ENCODE measurements at regions not wholly inside any gene's neighbourhood (a gene's known extent, or its start where the extent isn't known, plus 50 kb on each side); places are given as distances from the start of the nearest gene placed in this dataset.
"Not testable (repeated sequence)": the region's sequence is repeated elsewhere in the genome, so short reads cannot be mapped to it uniquely, and the experiment has no call there.

- no peaks in the 10 kb centered on the region for H3K4me1 Mint-ChIP-seq (ENCODE audit: low read depth)
- peaks cover 26% of the 10 kb centered on the region for H3K9me3 Mint-ChIP-seq
- no peak overlapping the region for H3K27ac Mint-ChIP-seq
- no peaks in the 10 kb centered on the region for H3K36me3 Mint-ChIP-seq (ENCODE audit: low read depth)
- H3K4me3 Mint-ChIP-seq: no peak overlapping the region
- no peaks in the 10 kb centered on the region for H3K27me3 Mint-ChIP-seq
These were observed 866.2 kb downstream of the LRRIQ3 start for GRCh38 chr1:73331726-73332125.

GRCh38 chr1:73327998-73328397, 870.0 kb downstream of the LRRIQ3 start:
- Mint-ChIP-seq H3K27ac (no peak overlapping the region), H3K9me3 (peaks cover 14% of the 10 kb centered on the region)

GRCh38 chr1:73327180-73327793, 870.7 kb downstream of the LRRIQ3 start:
- Mint-ChIP-seq H3K36me3 (ENCODE audit: low read depth) (no peaks in the 10 kb centered on the region), H3K27ac (no peak overlapping the region), H3K4me1 (ENCODE audit: low read depth) (no peaks in the 10 kb centered on the region), H3K4me3 (no peak overlapping the region), H3K9me3 (peaks cover 9% of the 10 kb centered on the region), H3K27me3 (no peaks in the 10 kb centered on the region)

More at GRCh38 chr1:73327998-73328397, 870.0 kb downstream of the LRRIQ3 start:
- no peak overlapping the region for H3K4me3 Mint-ChIP-seq
- H3K36me3 Mint-ChIP-seq (ENCODE audit: low read depth): no peaks in the 10 kb centered on the region
- no peaks in the 10 kb centered on the region for H3K4me1 Mint-ChIP-seq (ENCODE audit: low read depth)
- no peaks in the 10 kb centered on the region for H3K27me3 Mint-ChIP-seq

- Mint-ChIP-seq H3K4me1 (ENCODE audit: low read depth) (no peaks in the 10 kb centered on the region), H3K27me3 (no peaks in the 10 kb centered on the region), H3K9me3 (peaks cover 3% of the 10 kb centered on the region), H3K4me3 (no peak overlapping the region), H3K27ac (no peak overlapping the region), H3K36me3 (ENCODE audit: low read depth) (no peaks in the 10 kb centered on the region)
These were observed 871.3 kb downstream of the LRRIQ3 start for GRCh38 chr1:73326663-73327062.

- H3K36me3 Mint-ChIP-seq (ENCODE audit: low read depth): no peaks in the 10 kb centered on the region
- no peak overlapping the region for H3K27ac Mint-ChIP-seq
- no peak overlapping the region for H3K4me3 Mint-ChIP-seq
- H3K27me3 Mint-ChIP-seq: no peaks in the 10 kb centered on the region
- H3K4me1 Mint-ChIP-seq (ENCODE audit: low read depth): no peaks in the 10 kb centered on the region
- H3K9me3 Mint-ChIP-seq: peaks cover 9% of the 10 kb centered on the region
These were observed 887.1 kb downstream of the LRRIQ3 start for GRCh38 chr1:73310797-73311381.

GRCh38 chr1:73306899-73307555, 890.9 kb downstream of the LRRIQ3 start:
- Mint-ChIP-seq H3K27me3 (no peaks in the 10 kb centered on the region), H3K36me3 (ENCODE audit: low read depth) (no peaks in the 10 kb centered on the region), H3K27ac (no peak overlapping the region), H3K4me3 (no peak overlapping the region), H3K4me1 (ENCODE audit: low read depth) (no peaks in the 10 kb centered on the region), H3K9me3 (peaks cover 9% of the 10 kb centered on the region)

GRCh38 chr1:73273886-73274285, 924.1 kb downstream of the LRRIQ3 start:
- Mint-ChIP-seq H3K4me1 (ENCODE audit: low read depth) (no peaks in the 10 kb centered on the region), H3K27me3 (no peaks in the 10 kb centered on the region), H3K9me3 (peaks cover 24% of the 10 kb centered on the region), H3K4me3 (no peak overlapping the region), H3K27ac (no peak overlapping the region), H3K36me3 (ENCODE audit: low read depth) (no peaks in the 10 kb centered on the region)

- peaks cover 25% of the 10 kb centered on the region for H3K9me3 Mint-ChIP-seq
- not testable (repeated sequence) for H3K27me3 Mint-ChIP-seq; H3K36me3 Mint-ChIP-seq (ENCODE audit: low read depth); H3K4me1 Mint-ChIP-seq (ENCODE audit: low read depth); H3K27ac Mint-ChIP-seq; H3K4me3 Mint-ChIP-seq
These were observed 952.8 kb downstream of the LRRIQ3 start for GRCh38 chr1:73245196-73245595.

GRCh38 chr1:73218995-73219546, 936.7 kb upstream of the NEGR1 start:
- no peaks in the 10 kb centered on the region for H3K27me3 Mint-ChIP-seq
- H3K4me3 Mint-ChIP-seq: no peak overlapping the region
- H3K27ac Mint-ChIP-seq: no peak overlapping the region
- H3K36me3 Mint-ChIP-seq (ENCODE audit: low read depth): no peaks in the 10 kb centered on the region
- H3K4me1 Mint-ChIP-seq (ENCODE audit: low read depth): no peaks in the 10 kb centered on the region
- H3K9me3 Mint-ChIP-seq: peaks cover 13% of the 10 kb centered on the region

- Mint-ChIP-seq H3K36me3 (ENCODE audit: low read depth) (no peaks in the 10 kb centered on the region), H3K27me3 (no peaks in the 10 kb centered on the region), H3K4me3 (no peak overlapping the region), H3K4me1 (ENCODE audit: low read depth) (no peaks in the 10 kb centered on the region), H3K9me3 (peaks cover 9% of the 10 kb centered on the region), H3K27ac (no peak overlapping the region)
These were observed 923.1 kb upstream of the NEGR1 start for GRCh38 chr1:73205294-73205973.

- Mint-ChIP-seq H3K36me3 (ENCODE audit: low read depth) (no peaks in the 10 kb centered on the region), H3K4me3 (no peak overlapping the region), H3K27ac (no peak overlapping the region), H3K27me3 (no peaks in the 10 kb centered on the region), H3K9me3 (no peaks in the 10 kb centered on the region), H3K4me1 (ENCODE audit: low read depth) (no peaks in the 10 kb centered on the region)
These were observed 915.6 kb upstream of the NEGR1 start for GRCh38 chr1:73197972-73198371.

- Mint-ChIP-seq H3K4me1 (ENCODE audit: low read depth) (no peaks in the 10 kb centered on the region), H3K9me3 (no peaks in the 10 kb centered on the region), H3K27ac (no peak overlapping the region), H3K36me3 (ENCODE audit: low read depth) (no peaks in the 10 kb centered on the region), H3K4me3 (no peak overlapping the region), H3K27me3 (no peaks in the 10 kb centered on the region)
These were observed 912.6 kb upstream of the NEGR1 start for GRCh38 chr1:73194965-73195364.

GRCh38 chr1:73183581-73183980, 901.2 kb upstream of the NEGR1 start:
- H3K27ac Mint-ChIP-seq; H3K9me3 Mint-ChIP-seq; H3K36me3 Mint-ChIP-seq (ENCODE audit: low read depth); H3K27me3 Mint-ChIP-seq; H3K4me3 Mint-ChIP-seq; H3K4me1 Mint-ChIP-seq (ENCODE audit: low read depth): not testable (repeated sequence)

- Mint-ChIP-seq H3K4me1 (ENCODE audit: low read depth) (no peaks in the 10 kb centered on the region), H3K27ac (no peak overlapping the region), H3K36me3 (ENCODE audit: low read depth) (no peaks in the 10 kb centered on the region), H3K9me3 (peaks cover 7% of the 10 kb centered on the region), H3K4me3 (no peak overlapping the region), H3K27me3 (no peaks in the 10 kb centered on the region)
These were observed 898.8 kb upstream of the NEGR1 start for GRCh38 chr1:73181190-73181540.

Measured in stimulated activated naive CD8-positive, alpha-beta T cell treated with anti-CD3 and anti-CD28 coated beads, Interleukin-15, Interleukin-2, amounts not matched to agents 100 ng/mL and 50 ng/mL, for 24 hours (primary cell).